D721Med (cell line): ENCODE measurements at regions not wholly inside any gene's neighbourhood (a gene's known extent, or its start where the extent isn't known, plus 50 kb on each side); places are given as distances from the start of the nearest gene placed in this dataset.
"Not testable (repeated sequence)": the region's sequence is repeated elsewhere in the genome, so short reads cannot be mapped to it uniquely, and the experiment has no call there.

Experiments used
- DNase-seq: peaks from one replicate; pipeline ENCODE4 v3.0.0; 2011; ENCODE audit warnings: low spot score; ENCODE audit not compliant: insufficient read length
- FAIRE-seq: peaks from 2 replicates; lab custom pipeline; 2011; peaks lifted over from hg19 to GRCh38; lab: Jason Lieb, UNC

GRCh38 chr2:87584268-87584906 is 163.5 kb upstream of the PLGLB2 start:
- not testable (repeated sequence) for FAIRE-seq, DNase-seq

GRCh38 chr2:87587934-87588333 is 160.0 kb upstream of the PLGLB2 start:
- not testable (repeated sequence) for DNase-seq, FAIRE-seq

- FAIRE-seq, DNase-seq: not testable (repeated sequence)
Measured at GRCh38 chr2:87592974-87593373, 154.9 kb upstream of the PLGLB2 start.

- FAIRE-seq, DNase-seq: not testable (repeated sequence)
Measured at GRCh38 chr2:87593784-87594610, 153.9 kb upstream of the PLGLB2 start.

GRCh38 chr2:87594611-87594992 is 153.3 kb upstream of the PLGLB2 start:
- FAIRE-seq, DNase-seq: not testable (repeated sequence)

GRCh38 chr2:87595017-87595416 is 152.9 kb upstream of the PLGLB2 start:
- not testable (repeated sequence) for FAIRE-seq, DNase-seq

GRCh38 chr2:87600961-87601360 is 146.9 kb upstream of the PLGLB2 start:
- FAIRE-seq, DNase-seq: not testable (repeated sequence)

GRCh38 chr2:87602118-87602517 is 145.8 kb upstream of the PLGLB2 start:
- not testable (repeated sequence) for DNase-seq, FAIRE-seq

- not testable (repeated sequence) for FAIRE-seq, DNase-seq
Measured at GRCh38 chr2:87602728-87603127, 145.2 kb upstream of the PLGLB2 start.

GRCh38 chr2:87603418-87604278 is 144.2 kb upstream of the PLGLB2 start:
- FAIRE-seq, DNase-seq: not testable (repeated sequence)

- not testable (repeated sequence) for DNase-seq, FAIRE-seq
Measured at GRCh38 chr2:87604279-87604818, 143.5 kb upstream of the PLGLB2 start.

GRCh38 chr2:87604980-87605379 is 142.9 kb upstream of the PLGLB2 start:
- DNase-seq, FAIRE-seq: not testable (repeated sequence)

- FAIRE-seq, result not testable (repeated sequence)
Measured at GRCh38 chr2:87608377-87609166, 139.3 kb upstream of the PLGLB2 start.

GRCh38 chr2:87610974-87611373 is 136.9 kb upstream of the PLGLB2 start:
- DNase-seq, FAIRE-seq: not testable (repeated sequence)

More at GRCh38 chr2:87608377-87609166, 139.3 kb upstream of the PLGLB2 start:
- DNase-seq, result not testable (repeated sequence)

GRCh38 chr2:87611416-87611815 is 136.5 kb upstream of the PLGLB2 start:
- FAIRE-seq, DNase-seq: not testable (repeated sequence)

GRCh38 chr2:87611956-87612355 is 135.9 kb upstream of the PLGLB2 start:
- not testable (repeated sequence) for FAIRE-seq, DNase-seq

GRCh38 chr2:87614829-87615434 is 133.0 kb upstream of the PLGLB2 start:
- not testable (repeated sequence) for FAIRE-seq, DNase-seq

GRCh38 chr2:87619121-87619520 is 128.8 kb upstream of the PLGLB2 start:
- not testable (repeated sequence) for FAIRE-seq, DNase-seq
